OCI-LY1 (cell line): ENCODE measurements at regions not wholly inside any gene's neighbourhood (a gene's known extent, or its start where the extent isn't known, plus 50 kb on each side); places are given as distances from the start of the nearest gene placed in this dataset.

Source experiments
- H2AFZ ChIP-seq: fragments of 200-600 bp; sonication (generic), shearing (Covaris generic); 2 replicates; pipeline ENCODE4 v1.6.0; 2014; ENCODE audit warnings: antibody characterized with exemption, mild to moderate bottlenecking, low read length
- H3F3A ChIP-seq: fragments of 200-600 bp; sonication (generic), shearing (Covaris generic); 2 replicates; pipeline ENCODE4 v1.6.0; 2014; ENCODE audit warnings: mild to moderate bottlenecking, antibody characterized with exemption, low read length, moderate library complexity; ENCODE audit not compliant: insufficient read depth
- H3K27ac ChIP-seq: fragments of 200-600 bp; sonication (generic); 2 replicates; pipeline ENCODE4 v1.5.1; 2014; ENCODE audit warnings: low read length, mixed run types, mild to moderate bottlenecking, low read depth; ENCODE audit not compliant: poor library complexity, severe bottlenecking
- H3K27me3 ChIP-seq: fragments of 200-600 bp; sonication (generic); 2 replicates; pipeline ENCODE4 v1.6.0; 2014; ENCODE audit warnings: antibody characterized with exemption, mild to moderate bottlenecking, low read length, moderate library complexity; ENCODE audit not compliant: insufficient read depth
- H3K36me3 ChIP-seq: fragments of 200-600 bp; sonication (generic); 2 replicates; pipeline ENCODE4 v1.6.1; 2014; ENCODE audit warnings: mild to moderate bottlenecking, antibody characterized with exemption, low read length, moderate library complexity, mixed read lengths; ENCODE audit not compliant: insufficient read depth
- H3K4me1 ChIP-seq: fragments of 200-600 bp; sonication (generic); 2 replicates; pipeline ENCODE4 v1.5.1; 2014; ENCODE audit warnings: mild to moderate bottlenecking, low read length, moderate library complexity; ENCODE audit not compliant: insufficient read depth, severe bottlenecking
- H3K4me2 ChIP-seq: fragments of 200-600 bp; sonication (generic), shearing (Covaris generic); 2 replicates; pipeline ENCODE4 v1.6.1; 2014; ENCODE audit warnings: low read length
- H3K4me3 ChIP-seq: fragments of 200-600 bp; sonication (generic); 2 replicates; pipeline ENCODE4 v1.5.1; 2014; ENCODE audit warnings: low read length, low read depth, mild to moderate bottlenecking, mixed read lengths; ENCODE audit not compliant: poor library complexity, severe bottlenecking
- H3K79me2 ChIP-seq: fragments of 200-600 bp; shearing (Covaris generic); 2 replicates; pipeline ENCODE4 v1.6.1; 2016; ENCODE audit warnings: mixed run types, low read length, mixed read lengths; ENCODE audit not compliant: insufficient read depth
- H3K9ac ChIP-seq: fragments of 200-600 bp; sonication (generic), shearing (Covaris generic); 2 replicates; pipeline ENCODE4 v1.6.1; 2014; ENCODE audit warnings: mild to moderate bottlenecking, low read length, mixed read lengths
- H3K9me2 ChIP-seq: fragments of 200-600 bp; sonication (generic), shearing (Covaris generic); 2 replicates; pipeline ENCODE4 v1.6.1; 2014; ENCODE audit warnings: low read depth, mild to moderate bottlenecking, low read length, mixed read lengths
- H3K9me3 ChIP-seq: fragments of 200-600 bp; shearing (Covaris generic); 2 replicates; pipeline ENCODE4 v1.6.1; 2014; ENCODE audit warnings: low read length, mixed read lengths
- H4K20me1 ChIP-seq: fragments of 200-600 bp; sonication (generic), shearing (Covaris generic); 2 replicates; pipeline ENCODE4 v1.6.0; 2016; ENCODE audit warnings: mild to moderate bottlenecking, low read length; ENCODE audit not compliant: insufficient read depth
- CTCF ChIP-seq: fragments of 200-600 bp; sonication (generic), shearing (Covaris generic); IDR thresholded peaks from 2 replicates; pipeline ENCODE4 v1.5.1; 2017; ENCODE audit warnings: mild to moderate bottlenecking, antibody characterized with exemption, low read length, moderate library complexity, mixed read lengths
- EZH2 ChIP-seq: fragments of 200-600 bp; sonication (generic), shearing (Covaris generic); IDR thresholded peaks from 2 replicates; pipeline ENCODE4 v1.8.0; 2017; ENCODE audit warnings: borderline replicate concordance, mixed run types, mild to moderate bottlenecking, antibody characterized with exemption, low read length, moderate library complexity, mixed read lengths

- Histone ChIP-seq H3K36me3 (no peaks in the 10 kb centered on the region), H3F3A (no peaks in the 10 kb centered on the region), H3K9me2 (no peaks in the 10 kb centered on the region), H3K9me3 (no peaks in the 10 kb centered on the region), H3K79me2 (no peaks in the 10 kb centered on the region), H3K4me1 (no peaks in the 10 kb centered on the region), H4K20me1 (no peaks in the 10 kb centered on the region), H2AFZ (no peak overlapping the region), H3K9ac (no peak overlapping the region), H3K27ac (no peak overlapping the region), H3K4me2 (no peak overlapping the region), H3K27me3 (no peaks in the 10 kb centered on the region), H3K4me3 (no peak overlapping the region)
- TF ChIP-seq EZH2 (no peak), CTCF (no peak)
Observed at GRCh38 chr3:135451037-135451785, 514.3 kb upstream of the PPP2R3A start.

- TF ChIP-seq CTCF (no peak), EZH2 (no peak)
- Histone ChIP-seq H3K27ac (no peak overlapping the region), H3K9me3 (no peaks in the 10 kb centered on the region), H3K9me2 (no peaks in the 10 kb centered on the region), H4K20me1 (no peaks in the 10 kb centered on the region), H2AFZ (no peak overlapping the region), H3K36me3 (no peaks in the 10 kb centered on the region), H3K9ac (no peak overlapping the region), H3K4me3 (no peak overlapping the region), H3K4me1 (no peaks in the 10 kb centered on the region), H3F3A (no peaks in the 10 kb centered on the region), H3K79me2 (no peaks in the 10 kb centered on the region), H3K27me3 (no peaks in the 10 kb centered on the region), H3K4me2 (no peak overlapping the region)
Observed at GRCh38 chr3:135452881-135453280, 512.6 kb upstream of the PPP2R3A start.

GRCh38 chr3:135453326-135453725, 512.2 kb upstream of the PPP2R3A start:
- Histone ChIP-seq H3K9me3 (no peaks in the 10 kb centered on the region), H3K27ac (no peak overlapping the region), H4K20me1 (no peaks in the 10 kb centered on the region), H3K9me2 (no peaks in the 10 kb centered on the region), H3K9ac (no peak overlapping the region), H3K4me1 (no peaks in the 10 kb centered on the region), H2AFZ (no peak overlapping the region), H3K4me3 (no peak overlapping the region), H3K4me2 (no peak overlapping the region), H3K36me3 (no peaks in the 10 kb centered on the region), H3F3A (no peaks in the 10 kb centered on the region), H3K27me3 (no peaks in the 10 kb centered on the region), H3K79me2 (no peaks in the 10 kb centered on the region)
- no peak for TF ChIP-seq CTCF
- no peak for TF ChIP-seq EZH2
